Glutamatergic neuron (in vitro differentiated cells): ENCODE measurements at regions not wholly inside any gene's neighbourhood (a gene's known extent, or its start where the extent isn't known, plus 50 kb on each side); places are given as distances from the start of the nearest gene placed in this dataset.

Source experiments
- DNase-seq: peaks from one replicate; pipeline ENCODE4 v3.0.0; 2022
- H3K27ac Mint-ChIP-seq: one replicate; pipeline ENCODE4 v1.8.0; 2020; ENCODE audit warnings: mild to moderate bottlenecking, mixed read lengths, inconsistent platforms; ENCODE audit not compliant: unreplicated experiment
- H3K27me3 Mint-ChIP-seq: one replicate; pipeline ENCODE4 v1.8.0; 2020; ENCODE audit warnings: mild to moderate bottlenecking, moderate library complexity, mixed read lengths, inconsistent platforms; ENCODE audit not compliant: unreplicated experiment
- H3K36me3 Mint-ChIP-seq: one replicate; pipeline ENCODE4 v1.8.0; 2020; ENCODE audit warnings: mild to moderate bottlenecking, mixed read lengths, inconsistent platforms; ENCODE audit not compliant: unreplicated experiment
- H3K4me1 Mint-ChIP-seq: one replicate; pipeline ENCODE4 v1.8.0; 2020; ENCODE audit warnings: mild to moderate bottlenecking, low read depth, mixed read lengths, inconsistent platforms; ENCODE audit not compliant: unreplicated experiment
- H3K4me3 Mint-ChIP-seq: one replicate; pipeline ENCODE4 v1.8.0; 2020; ENCODE audit warnings: mild to moderate bottlenecking, mixed read lengths, inconsistent platforms; ENCODE audit not compliant: unreplicated experiment
- H3K9me3 Mint-ChIP-seq: one replicate; pipeline ENCODE4 v1.8.0; 2020; ENCODE audit warnings: mild to moderate bottlenecking, moderate library complexity, mixed read lengths, inconsistent platforms; ENCODE audit not compliant: unreplicated experiment
- CTCF ChIP-seq: fragments of 200-600 bp; sonication (generic); IDR thresholded peaks from one replicate; pipeline ENCODE4 v1.5.0; 2021; ENCODE audit not compliant: partially characterized antibody, unreplicated experiment

- H3K4me3 Mint-ChIP-seq: peak overlapping the region; percentile 39
- H3K9me3 Mint-ChIP-seq: peaks cover 4% of the 10 kb centered on the region
- H3K27ac Mint-ChIP-seq: peak overlapping the region; percentile 50
- DNase-seq: no peak
- no peak for TF ChIP-seq CTCF
- H3K36me3 Mint-ChIP-seq: peaks cover 10% of the 10 kb centered on the region
- peaks cover 3% of the 10 kb centered on the region for H3K27me3 Mint-ChIP-seq
- H3K4me1 Mint-ChIP-seq: peaks cover 9% of the 10 kb centered on the region
Measured at GRCh38 chr1:228838717-228839500, 103.6 kb downstream of the RHOU start.

DNA sequence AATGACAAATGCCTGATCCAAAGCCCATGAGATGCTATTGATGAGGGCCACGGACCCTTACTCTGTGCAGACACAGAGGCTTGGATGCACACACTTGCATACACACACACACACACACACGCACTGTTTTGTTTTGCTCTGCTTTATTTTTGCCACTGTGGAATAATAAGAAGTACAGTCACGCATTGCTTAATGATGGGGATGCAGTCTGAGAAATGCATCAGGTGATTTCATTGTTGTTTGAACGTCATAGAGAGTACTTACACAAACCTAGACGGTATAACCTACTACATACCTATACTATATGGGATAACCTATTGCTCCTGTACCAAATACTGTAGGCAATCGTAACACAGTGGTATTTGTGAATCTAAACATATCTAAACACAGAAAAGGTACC, 104.4 kb downstream of the RHOU start:
- Mint-ChIP-seq H3K27ac (no peak overlapping the region), H3K4me3 (no peak overlapping the region), H3K4me1 (peaks cover 7% of the 10 kb centered on the region), H3K36me3 (peaks cover 14% of the 10 kb centered on the region), H3K9me3 (peaks cover 6% of the 10 kb centered on the region), H3K27me3 (peaks cover 3% of the 10 kb centered on the region)
- DNase-seq: no peak
- no peak for TF ChIP-seq CTCF

DNA sequence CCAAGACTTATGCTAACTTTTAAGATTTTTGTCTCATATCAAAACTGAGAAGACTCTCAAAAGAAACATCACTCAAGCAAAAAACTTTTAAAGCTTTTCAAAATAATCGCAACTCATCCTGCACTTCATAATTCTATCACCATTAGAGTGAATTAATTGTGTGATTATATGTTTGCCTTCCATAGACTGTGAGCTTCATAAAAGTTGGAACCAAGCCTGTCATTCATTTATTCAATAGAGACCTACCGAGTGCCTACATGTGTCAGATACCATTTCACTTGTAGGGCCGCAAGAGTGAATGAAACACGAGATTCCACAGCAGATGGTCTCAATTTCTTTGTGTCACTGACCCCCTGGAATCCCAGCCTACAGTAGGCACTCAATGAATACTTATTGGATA, 106.4 kb downstream of the RHOU start:
- no peak for TF ChIP-seq CTCF
- Mint-ChIP-seq H3K9me3 (peaks cover 6% of the 10 kb centered on the region), H3K4me3 (no peak overlapping the region), H3K4me1 (peaks cover 7% of the 10 kb centered on the region), H3K36me3 (peaks cover 14% of the 10 kb centered on the region), H3K27me3 (no peaks in the 10 kb centered on the region), H3K27ac (peak overlapping the region; percentile 28)
- no peak for DNase-seq

- no peak for TF ChIP-seq CTCF
- Mint-ChIP-seq H3K4me3 (no peak overlapping the region), H3K27me3 (no peaks in the 10 kb centered on the region), H3K36me3 (peaks cover 14% of the 10 kb centered on the region), H3K9me3 (peaks cover 8% of the 10 kb centered on the region), H3K27ac (peak overlapping the region; percentile 28), H3K4me1 (peaks cover 10% of the 10 kb centered on the region)
- DNase-seq: no peak
Measured at GRCh38 chr1:228842094-228842775, 107.0 kb downstream of the RHOU start.

GRCh38 chr1:228845101-228845500, 109.8 kb downstream of the RHOU start:
- no peak for TF ChIP-seq CTCF
- Mint-ChIP-seq H3K36me3 (peaks cover 16% of the 10 kb centered on the region), H3K27me3 (peaks cover 2% of the 10 kb centered on the region), H3K9me3 (peaks cover 10% of the 10 kb centered on the region), H3K27ac (no peak overlapping the region), H3K4me3 (no peak overlapping the region), H3K4me1 (peaks cover 8% of the 10 kb centered on the region)
- DNase-seq: no peak
